T-helper 1 cell treated with Interleukin-12 subunit alpha and Interleukin-12 subunit beta and Interleukin-4 antibody, amounts not matched to agents 30 ng/mL and 1 ng/mL, for 36 hours (primary cell): ENCODE measurements at regions not wholly inside any gene's neighbourhood (a gene's known extent, or its start where the extent isn't known, plus 50 kb on each side); places are given as distances from the start of the nearest gene placed in this dataset.

ENCODE experiments used
- intact Hi-C: fragments of 100-400 bp; cut with micrococcal nuclease; formaldehyde crosslinking; loops from one replicate; pipeline ENCODE4 v1.15.1; 2024

GRCh38 chr7:155377071-155377837, 79.6 kb downstream of the INSIG1 start:
- intact Hi-C loops, result loop anchor here (5.0 kb wide), 2 partner anchors 90 to 1630 kb away; no protein-coding TSS in a partner anchor

DNA sequence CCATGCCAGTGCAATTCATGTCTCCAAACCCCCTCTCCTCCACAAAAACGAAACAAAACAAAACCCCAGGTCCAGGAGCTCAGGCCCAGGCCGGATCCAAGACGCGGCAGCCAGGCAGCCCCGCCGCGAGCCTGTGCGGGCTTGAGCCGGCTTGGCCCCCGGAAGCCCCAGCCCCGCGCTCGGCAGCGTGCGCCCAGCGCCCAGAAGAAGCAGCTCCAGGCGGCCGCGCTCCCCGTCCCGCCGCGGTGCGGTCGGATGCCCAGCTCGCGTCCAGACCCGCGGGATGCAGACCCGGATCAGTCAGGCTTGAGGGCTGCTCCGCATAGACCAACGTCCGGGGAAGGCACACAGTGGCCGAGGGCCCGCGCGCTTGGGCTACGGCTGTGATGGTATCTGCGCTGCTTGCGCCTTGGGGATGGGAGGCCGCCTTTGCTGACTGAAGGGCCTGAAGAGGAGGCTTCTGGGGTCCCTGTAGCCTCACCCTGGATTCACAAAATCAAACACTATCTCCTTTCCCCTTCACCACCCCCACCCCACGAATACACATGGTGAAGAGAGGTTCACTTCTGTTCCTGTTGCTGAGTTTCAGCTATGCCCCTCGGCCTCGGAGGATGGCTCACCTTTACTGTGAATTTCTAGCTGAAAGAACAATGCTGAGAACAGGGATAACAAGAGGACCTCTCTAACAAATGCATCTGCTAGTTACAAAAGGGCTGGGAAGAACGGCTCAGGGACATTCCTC, 79.9 kb upstream of the EN2 start:
- intact Hi-C loops, result loop anchor here (5.0 kb wide), 2 partner anchors 89 to 1629 kb away; no protein-coding TSS in a partner anchor

- intact Hi-C loops, result loop anchor here (5.0 kb wide), 2 partner anchors 89 to 1629 kb away; no protein-coding TSS in a partner anchor
Observed at GRCh38 chr7:155378580-155378934, 79.4 kb upstream of the EN2 start.

- intact Hi-C loops, result loop anchor here (5.0 kb wide), 2 partner anchors 88 to 1628 kb away; no protein-coding TSS in a partner anchor
Observed at GRCh38 chr7:155378959-155379871, 78.7 kb upstream of the EN2 start.

- intact Hi-C loops, result loop anchor here (1.0 to 10.0 kb wide), 5 partner anchors 74 to 430 kb away; no protein-coding TSS in a partner anchor
Observed at GRCh38 chr7:155380221-155380861, 77.6 kb upstream of the EN2 start.

DNA sequence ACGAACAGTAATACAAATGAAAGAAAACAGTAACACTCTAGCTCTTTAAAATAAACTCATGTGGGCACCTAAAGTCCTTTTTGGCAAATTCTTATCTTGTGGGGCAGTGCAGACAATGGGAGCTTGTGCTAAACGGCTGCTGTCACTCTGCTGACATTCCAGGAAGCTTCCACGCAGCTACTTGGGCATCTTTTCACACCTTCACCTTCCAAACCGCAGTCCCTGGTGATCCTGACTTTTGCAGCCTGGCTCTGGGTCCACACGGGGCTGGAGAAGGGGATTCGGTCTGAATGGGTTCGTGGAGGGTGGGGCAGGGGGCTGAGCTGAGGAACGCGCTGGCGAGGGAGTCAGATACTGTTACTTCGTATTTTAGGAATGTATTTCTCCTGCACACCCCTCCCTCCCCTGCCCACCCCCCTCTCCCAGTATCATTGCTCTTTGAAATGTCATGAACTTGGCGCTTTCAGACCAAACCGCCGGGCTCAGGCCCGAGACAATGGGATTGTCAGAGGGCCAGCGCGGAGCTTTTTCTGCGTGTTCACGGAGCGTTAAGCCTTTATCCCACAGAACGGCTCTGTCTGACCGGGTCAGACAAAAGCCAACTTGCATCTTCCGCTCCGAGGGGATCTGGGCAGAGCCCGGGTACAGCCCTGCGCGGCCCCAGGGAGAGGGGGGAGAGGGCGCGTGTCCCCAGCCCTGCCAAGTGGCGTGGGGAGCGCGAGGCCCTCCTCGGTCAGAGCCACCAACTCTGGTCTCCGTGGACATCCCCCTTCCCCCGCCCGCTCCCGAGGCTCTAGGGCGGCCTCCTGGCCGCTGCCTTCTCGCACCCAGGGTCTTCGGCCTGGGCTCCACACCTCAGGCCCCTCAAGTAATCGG, 76.7 kb upstream of the EN2 start:
- intact Hi-C loops, result loop anchor here (1.0 to 10.0 kb wide), 5 partner anchors 74 to 430 kb away; no protein-coding TSS in a partner anchor

- intact Hi-C loops, result loop anchor here (2.0 to 10.0 kb wide), 4 partner anchors 73 to 429 kb away; no protein-coding TSS in a partner anchor
Observed at GRCh38 chr7:155381852-155382801, 75.8 kb upstream of the EN2 start.

- intact Hi-C loops, result loop anchor here (10.0 kb wide), 1 partner anchor 352 kb away; no protein-coding TSS in a partner anchor
Observed at GRCh38 chr7:155382802-155383171, 75.1 kb upstream of the EN2 start.

DNA sequence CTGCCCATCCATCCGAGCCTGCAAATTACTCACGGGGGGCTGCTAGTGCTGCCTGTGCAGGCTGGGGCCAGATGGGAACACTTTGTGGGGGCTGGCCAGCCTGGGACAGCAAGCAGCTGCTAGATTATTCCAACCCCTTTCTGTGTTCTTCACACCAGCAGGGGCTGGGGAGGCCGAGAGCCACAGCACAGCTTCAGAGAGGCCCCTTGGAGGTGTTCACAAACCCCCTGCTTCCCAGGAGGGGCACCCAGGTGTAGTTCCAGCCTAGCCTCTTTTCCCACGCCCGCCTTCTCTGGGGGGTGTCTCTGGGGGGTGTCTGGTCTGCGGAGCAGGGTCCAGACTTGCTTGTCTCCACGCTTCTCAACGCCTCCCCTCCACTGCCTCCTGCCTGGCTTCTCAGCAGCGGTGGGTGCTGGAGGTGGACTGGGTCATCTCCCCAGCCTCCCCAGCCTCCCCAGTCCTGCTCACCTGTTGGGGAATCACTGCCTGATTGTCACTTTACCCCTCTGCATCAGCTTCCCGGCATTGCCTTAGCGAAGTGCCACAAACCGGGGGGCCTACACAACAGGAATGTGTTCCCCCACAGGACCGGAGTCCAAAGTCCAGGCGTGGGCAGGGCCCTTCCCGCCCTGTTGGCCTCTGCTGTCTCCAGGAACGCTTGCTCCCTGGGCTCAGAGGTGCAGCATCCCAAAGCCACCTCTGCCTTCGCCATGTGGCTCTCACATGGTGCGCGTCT, 74.0 kb upstream of the EN2 start:
- intact Hi-C loops, result loop anchor here (10.0 kb wide), 1 partner anchor 351 kb away; no protein-coding TSS in a partner anchor

- intact Hi-C loops, result loop anchor here (10.0 kb wide), 1 partner anchor 350 kb away; no protein-coding TSS in a partner anchor
Observed at GRCh38 chr7:155384751-155385150, 73.2 kb upstream of the EN2 start.

GRCh38 chr7:155385182-155385581, 72.7 kb upstream of the EN2 start:
- intact Hi-C loops, result loop anchor here (10.0 kb wide), 1 partner anchor 350 kb away; no protein-coding TSS in a partner anchor

DNA sequence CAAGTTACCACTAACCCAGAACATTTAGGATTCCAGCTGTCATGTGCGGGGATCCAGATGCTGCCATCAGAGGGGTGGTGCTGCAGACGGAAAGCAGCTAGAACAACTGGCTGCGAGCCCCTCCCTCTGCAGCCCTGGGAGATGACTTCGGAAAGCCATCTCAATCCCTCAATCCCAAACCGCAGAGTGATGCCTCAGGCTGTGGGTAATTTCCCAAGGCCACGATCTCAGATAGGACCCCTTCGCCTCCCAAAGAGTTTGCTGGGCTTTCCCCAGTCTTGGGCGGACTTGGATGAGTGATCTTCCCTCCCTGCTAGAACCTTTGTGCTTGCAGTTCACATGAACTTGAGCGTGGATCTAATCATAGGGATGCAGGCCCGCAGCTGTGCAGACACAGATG, 71.3 kb upstream of the EN2 start:
- intact Hi-C loops, result loop anchor here (1.0 to 10.0 kb wide), 2 partner anchors 29 to 348 kb away; no protein-coding TSS in a partner anchor

GRCh38 chr7:155387066-155387620, 70.8 kb upstream of the EN2 start:
- intact Hi-C loops, result loop anchor here (1.0 to 10.0 kb wide), 2 partner anchors 30 to 348 kb away; no protein-coding TSS in a partner anchor

DNA sequence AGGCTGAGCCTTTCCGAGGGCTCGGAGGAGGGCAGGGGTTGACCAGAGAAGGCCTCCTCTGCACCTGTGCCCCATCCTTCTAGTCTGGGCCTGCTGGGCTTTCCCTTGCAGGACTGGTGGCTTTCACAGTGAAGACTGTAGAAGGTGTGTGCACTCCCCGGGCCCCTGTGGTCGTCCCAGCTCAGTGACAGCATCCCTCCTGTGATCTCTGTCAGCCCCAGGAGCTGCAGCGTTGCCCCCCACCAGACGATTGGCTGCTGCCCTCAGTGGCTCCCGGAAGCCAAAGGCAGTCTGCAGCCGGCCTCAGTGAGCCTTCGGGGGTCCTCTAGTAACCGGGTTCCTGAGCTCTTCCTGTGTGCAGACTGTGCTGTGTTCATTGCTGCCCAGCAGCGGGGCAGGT, 69.4 kb upstream of the EN2 start:
- intact Hi-C loops, result loop anchor here (10.0 kb wide), 1 partner anchor 346 kb away; no protein-coding TSS in a partner anchor

DNA sequence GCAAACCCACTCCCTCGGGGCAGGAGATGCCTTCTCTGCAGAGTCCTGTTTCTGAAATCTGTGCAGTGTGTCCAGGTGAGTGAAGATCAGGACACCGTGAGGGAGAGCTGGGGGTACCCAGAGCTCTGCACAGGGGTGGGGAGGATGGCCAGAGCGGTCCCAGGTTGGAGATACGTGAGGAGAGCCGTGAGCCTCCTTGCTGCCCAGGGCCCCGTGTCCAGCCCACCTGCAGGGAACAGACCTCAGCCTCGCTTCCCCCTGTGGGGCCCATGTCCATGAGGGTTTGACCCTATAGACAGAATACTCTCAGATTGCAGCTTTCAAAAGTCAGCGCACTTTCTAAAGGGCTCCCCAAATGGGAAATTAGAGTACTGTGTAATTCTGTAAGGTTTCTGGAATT, 66.5 kb upstream of the EN2 start:
- intact Hi-C loops, result no loop called here

- intact Hi-C loops, result no loop called here
Observed at GRCh38 chr7:155392726-155393570, 65.0 kb upstream of the EN2 start.
